ENCODE measurements at regions not wholly inside any gene's neighbourhood (a gene's known extent, or its start where the extent isn't known, plus 50 kb on each side); places are given as distances from the start of the nearest gene placed in this dataset.

DNA sequence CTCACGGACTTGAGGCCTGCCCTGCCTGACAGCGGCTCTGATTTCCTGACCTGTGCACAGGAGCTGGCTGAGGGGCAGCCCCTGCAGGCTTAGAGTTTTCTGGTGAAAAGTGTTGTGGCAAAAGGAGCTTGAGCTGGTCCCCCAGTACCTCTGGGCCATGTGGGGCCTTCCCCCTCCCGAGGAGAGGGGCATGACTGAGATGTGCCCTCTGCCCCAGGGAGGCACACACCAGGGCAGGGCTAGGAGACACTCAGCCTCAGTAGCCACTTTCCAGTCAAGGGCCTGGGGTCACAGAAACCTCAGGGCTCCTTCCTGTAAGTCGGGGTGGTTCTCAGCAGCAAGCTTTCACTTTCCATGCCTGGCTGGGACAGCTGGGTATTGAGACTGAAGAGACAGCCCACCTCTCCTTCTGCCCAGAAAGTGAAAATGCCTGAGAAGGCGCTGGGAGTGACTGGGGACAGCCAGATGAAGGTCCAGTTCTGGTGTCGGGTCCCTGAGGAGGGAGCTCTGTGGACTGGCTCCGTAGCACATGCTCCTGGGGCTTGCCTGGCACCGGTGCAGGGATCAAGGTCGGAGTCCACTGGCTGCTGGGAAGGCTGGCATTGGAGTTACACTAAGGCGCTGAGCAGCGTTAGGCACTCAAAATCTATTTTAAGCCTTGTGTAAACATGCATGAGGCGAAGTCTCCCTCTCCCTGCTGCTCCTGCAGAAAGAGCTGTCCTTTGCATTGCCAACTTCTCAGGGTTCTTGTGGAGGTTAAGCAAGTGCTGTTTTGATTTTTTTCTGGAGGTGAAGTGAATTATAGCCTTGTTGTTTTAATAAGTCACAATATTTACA, 394.9 kb downstream of the GADD45G start:
- DNase-seq (ENCODE audit: low spot score): peak; percentile 63

DNA sequence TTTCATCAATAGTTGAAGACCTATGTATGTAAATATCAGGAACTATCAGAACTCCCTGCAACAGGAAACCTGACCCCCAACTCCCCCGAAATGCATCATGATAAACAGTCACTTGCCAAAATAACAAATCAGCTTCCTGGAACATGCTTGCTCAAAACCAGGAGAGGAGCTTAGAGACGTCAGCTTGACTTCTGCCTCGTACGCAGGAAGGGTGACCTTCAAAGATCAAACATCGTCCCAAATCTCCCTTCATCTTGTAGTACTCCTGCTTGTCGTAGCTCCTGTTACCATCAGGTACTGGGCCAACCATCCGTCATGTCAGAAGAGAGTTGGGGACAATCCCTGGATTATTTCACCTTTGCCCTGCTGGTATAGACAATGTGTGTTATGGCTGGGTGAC, 396.1 kb downstream of the GADD45G start:
- no peak for DNase-seq (ENCODE audit: low spot score)

DNA sequence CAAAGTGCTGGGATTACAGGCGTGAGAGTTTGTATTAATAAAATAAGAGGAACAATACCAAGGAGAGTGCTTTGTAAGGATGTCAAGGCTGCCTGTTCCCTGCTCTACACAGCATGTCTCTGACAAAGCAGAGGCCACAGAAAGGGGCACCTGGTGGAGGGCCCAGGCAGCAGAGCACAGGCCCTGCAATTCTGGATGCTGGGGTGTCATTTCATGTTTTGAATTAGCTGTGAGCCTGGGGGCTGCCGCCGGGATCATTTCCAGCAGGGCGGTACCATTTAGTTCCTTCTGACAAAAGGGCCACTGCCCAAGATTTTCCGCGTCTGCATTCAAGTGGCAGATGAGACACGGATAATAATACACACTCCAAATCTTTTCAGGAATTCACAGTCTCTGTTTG, 396.9 kb downstream of the GADD45G start:
- DNase-seq (ENCODE audit: low spot score): no peak

DNA sequence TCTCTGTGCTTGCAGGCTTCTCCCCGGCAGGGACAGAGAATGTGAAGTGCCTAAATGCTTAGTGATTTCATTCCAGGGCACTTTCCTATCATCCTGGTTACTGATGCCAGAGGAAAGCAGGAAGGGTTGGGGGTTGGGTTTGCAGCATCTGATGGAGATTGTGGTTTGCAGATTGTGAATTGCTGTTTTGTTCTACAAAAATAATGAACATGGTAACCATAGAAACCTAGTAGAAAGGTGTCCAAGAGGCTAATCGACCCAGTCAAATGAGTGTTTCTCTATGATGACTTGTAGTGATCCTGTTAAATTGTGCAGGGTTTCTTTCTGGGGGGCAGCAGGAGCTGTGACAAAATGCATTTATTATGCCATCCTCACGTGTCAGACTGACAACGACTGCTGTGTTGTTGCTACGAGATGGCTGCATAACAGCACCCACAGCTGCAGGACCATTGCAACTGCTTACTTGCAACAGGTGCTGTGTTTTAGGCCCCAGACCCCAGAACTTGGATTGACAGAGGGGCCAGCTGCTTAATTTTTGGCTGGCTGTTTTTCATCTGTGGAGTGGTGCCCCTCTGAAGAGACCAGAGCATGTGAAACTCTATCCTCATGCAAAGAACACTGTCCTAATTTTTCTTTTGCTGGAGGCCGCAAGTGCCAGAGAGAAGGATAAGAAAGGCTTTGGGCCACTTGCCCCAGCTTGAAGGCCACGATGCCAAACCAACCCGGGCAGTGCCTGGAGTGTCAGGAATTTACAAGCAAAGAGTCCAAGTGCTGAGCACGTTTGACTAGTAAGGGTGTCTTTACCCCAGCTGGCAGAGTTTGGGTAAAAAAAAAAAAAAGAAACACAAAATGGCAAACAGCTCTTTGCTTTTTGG, 397.8 kb downstream of the GADD45G start:
- DNase-seq (ENCODE audit: low spot score): no peak

- no peak for DNase-seq (ENCODE audit: low spot score)
These were observed 400.6 kb downstream of the GADD45G start for GRCh38 chr9:90005388-90005787.

- DNase-seq (ENCODE audit: low spot score): peak; percentile 64
These were observed 403.0 kb downstream of the GADD45G start for GRCh38 chr9:90007516-90008440.

GRCh38 chr9:90009447-90009846, 404.6 kb downstream of the GADD45G start:
- DNase-seq (ENCODE audit: low spot score): no peak

DNA sequence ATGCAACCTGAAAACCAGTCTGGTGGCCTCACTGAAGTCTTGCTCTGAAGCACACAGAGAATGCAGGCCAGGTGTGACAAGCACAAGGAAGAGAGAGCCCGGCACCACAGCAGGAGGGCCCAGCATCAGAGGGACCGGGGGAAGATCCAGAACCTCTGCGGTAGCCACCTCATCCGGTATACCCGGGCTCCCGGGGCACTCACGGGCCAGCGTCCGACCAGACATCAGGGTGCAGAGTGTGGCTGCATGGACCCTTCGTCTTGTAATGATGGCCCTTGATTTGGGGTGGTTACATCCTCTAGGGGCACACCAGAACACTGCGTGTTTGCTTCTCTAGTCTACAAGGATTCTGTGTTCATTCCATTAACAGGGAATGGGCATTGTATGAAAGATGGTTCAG, 406.0 kb downstream of the GADD45G start:
- no peak for DNase-seq (ENCODE audit: low spot score)

- no peak for DNase-seq (ENCODE audit: low spot score)
These were observed 408.1 kb downstream of the GADD45G start for GRCh38 chr9:90012949-90013348.

DNA sequence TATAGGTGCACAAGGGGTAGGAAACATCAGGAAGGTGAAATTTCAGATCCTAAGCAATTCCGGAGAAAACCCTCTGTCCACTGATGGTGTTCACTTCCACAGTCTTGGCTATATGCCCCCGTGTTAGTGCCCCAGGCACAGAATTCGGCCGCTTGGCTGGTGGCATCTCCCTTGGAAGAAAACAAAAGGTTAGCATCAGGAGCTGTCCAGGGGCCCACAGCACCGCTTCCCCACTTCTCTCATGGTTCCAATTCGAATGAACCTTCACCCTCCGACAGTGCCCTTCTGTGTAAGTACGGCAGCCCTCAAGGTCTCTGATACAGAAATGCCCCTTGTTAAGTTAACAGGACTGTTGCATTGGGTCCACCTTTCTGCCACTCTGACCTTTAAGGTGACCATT, 409.0 kb downstream of the GADD45G start:
- DNase-seq (ENCODE audit: low spot score): no peak

GRCh38 chr9:90014421-90014820, 409.6 kb downstream of the GADD45G start:
- no peak for DNase-seq (ENCODE audit: low spot score)

DNA sequence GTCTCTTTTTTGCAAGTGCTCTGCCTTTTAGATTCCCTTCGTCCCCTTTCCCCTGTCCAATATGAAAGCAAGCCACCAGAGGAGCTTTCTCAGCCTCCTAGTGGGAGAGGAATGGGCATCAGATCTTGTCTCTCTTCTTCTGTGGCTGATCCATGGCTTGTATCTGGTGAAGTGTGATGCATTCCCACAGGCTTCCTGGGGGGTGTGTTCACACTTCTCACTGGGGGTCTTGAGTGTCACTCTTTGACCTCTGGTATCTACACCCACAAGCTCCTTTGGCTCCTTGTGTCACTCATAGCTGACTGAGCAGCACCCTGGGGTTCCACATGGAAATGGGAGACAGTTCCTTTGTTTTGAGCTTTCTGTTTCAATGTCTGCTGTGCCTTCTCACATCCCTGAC, 411.5 kb downstream of the GADD45G start:
- no peak for DNase-seq (ENCODE audit: low spot score)

DNA sequence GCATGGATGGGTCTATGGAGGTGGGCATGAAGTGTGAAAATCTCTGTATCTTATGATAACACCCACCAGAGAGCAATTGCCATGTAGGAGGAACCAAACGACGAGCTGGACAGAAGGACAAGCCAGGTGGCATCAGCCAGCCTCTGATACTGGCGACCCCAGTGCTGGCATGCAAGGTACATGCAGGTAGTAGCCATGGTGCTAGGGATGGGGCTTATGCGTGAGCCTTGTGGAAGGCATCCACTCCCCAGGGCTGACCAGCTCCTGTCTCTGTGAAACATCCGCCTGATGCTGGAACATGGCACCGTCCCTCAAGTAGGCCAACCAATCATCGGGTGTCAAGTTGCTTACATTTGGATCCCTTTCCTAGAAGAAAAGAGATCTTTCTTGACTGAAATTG, 412.9 kb downstream of the GADD45G start:
- no peak for DNase-seq (ENCODE audit: low spot score)

GRCh38 chr9:90018688-90019087, 413.9 kb downstream of the GADD45G start:
- no peak for DNase-seq (ENCODE audit: low spot score)

- DNase-seq (ENCODE audit: low spot score): no peak
These were observed 414.8 kb downstream of the GADD45G start for GRCh38 chr9:90019626-90020025.

- DNase-seq (ENCODE audit: low spot score): no peak
These were observed 415.6 kb downstream of the GADD45G start for GRCh38 chr9:90020276-90020871.

DNA sequence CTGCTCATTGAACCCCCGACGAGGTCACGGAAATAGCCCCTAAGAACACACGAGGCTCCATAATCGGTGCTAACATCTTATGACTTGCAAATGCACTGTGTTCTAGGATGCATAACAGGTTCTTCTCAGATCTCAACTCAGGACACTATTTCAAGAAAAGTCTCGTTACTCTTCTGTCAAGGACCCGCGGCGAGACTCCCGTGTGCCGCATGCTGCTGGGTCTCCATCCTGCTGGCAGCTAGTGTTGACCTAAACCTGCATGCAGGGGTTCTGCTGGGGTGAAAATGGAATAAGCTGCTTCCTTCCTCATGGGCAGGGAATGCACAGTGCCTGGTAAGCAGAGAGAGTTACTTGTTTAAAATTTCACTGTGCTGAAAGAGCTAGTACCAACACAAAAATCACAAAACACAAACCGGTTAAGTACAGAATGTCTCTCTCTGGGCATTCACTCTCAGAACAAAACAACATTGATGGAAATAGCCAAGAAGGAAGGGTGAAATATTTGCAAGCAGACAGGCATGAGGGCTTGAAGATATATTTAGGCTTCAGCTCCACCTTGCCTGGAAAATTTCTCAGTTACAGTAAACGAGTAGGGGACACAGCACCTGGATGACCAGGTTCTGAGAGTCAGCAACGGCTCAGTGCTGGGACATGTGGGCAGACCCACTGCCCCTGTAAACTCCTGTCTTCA, 416.5 kb downstream of the GADD45G start:
- no peak for DNase-seq (ENCODE audit: low spot score)

- no peak for DNase-seq (ENCODE audit: low spot score)
These were observed 417.7 kb downstream of the GADD45G start for GRCh38 chr9:90022474-90022873.

DNA sequence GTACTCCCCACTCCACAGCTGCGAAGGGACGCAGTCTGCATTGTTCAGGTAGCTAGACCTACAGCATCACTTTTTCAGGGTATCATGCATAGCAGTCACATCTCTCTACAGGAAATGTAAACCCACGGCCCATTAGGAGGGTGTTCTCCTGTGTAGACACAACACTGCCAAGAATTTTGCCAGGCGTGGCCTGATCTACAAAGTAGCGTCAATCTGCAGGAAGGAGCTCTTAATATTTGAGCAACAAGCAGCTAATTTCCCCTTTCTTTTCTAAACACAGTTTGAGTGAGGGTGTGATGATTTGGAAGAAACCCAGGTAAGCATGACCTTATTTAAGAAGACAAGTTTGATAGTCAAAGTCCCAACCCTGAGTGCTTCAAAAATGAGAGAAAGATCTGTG, 419.0 kb downstream of the GADD45G start:
- DNase-seq (ENCODE audit: low spot score): no peak

- no peak for DNase-seq (ENCODE audit: low spot score)
These were observed 419.6 kb downstream of the GADD45G start for GRCh38 chr9:90024409-90024808.

DNA sequence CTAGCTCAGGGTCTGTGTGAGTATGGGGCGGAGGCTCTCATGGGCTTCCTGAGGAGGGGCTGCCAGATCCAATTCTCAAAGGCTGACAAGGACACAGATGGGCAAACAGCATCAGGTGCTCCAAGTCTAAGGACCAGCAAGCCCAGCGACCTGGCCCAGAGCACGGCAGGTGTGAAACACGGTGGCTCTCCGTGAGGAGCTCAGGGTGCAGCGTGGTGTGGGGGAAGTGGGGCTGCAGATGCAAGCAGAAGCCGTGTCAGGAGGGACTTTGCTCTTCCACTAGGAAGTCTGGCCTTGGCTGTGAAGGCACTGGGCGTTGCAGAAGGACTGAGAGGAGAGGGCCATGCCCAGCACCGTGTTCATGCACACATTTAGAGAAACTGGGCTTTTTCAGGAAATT, 420.0 kb downstream of the GADD45G start:
- no peak for DNase-seq (ENCODE audit: low spot score)
